ENCODE measurements at regions not wholly inside any gene's neighbourhood (a gene's known extent, or its start where the extent isn't known, plus 50 kb on each side); places are given as distances from the start of the nearest gene placed in this dataset.

DNA sequence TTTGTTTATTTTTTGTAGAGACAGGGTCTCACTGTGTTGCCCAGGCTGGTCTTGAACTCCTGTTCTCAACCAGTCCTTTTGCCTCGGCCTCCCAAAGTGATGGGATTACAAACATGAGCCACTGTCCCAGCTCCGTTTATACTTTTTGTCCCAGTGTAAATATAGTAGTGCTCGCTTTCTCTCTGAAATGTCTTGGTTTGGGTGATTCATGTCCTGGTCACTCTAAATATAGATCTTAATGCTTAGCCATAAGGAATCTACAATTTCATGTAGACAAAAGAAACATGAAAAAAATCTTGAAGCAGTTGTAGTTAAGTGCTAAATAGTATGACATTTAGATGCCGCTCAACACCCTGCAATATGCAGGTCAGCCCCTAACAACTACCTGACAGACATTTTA, 126.9 kb downstream of the KATNIP start:
- DNase-seq (no peak), ATAC-seq (replicated peaks in 1 of 2) (no peak)
- Mint-ChIP-seq H3K4me3 (no peak overlapping the region), H3K27ac (no peak overlapping the region), H3K36me3 (ENCODE audit: insufficient read depth in 2 of 2) (peaks cover 0 to 4% of the 10 kb centered on the region in 2 donors), H3K27me3 (ENCODE audit: low read depth) (no peaks in the 10 kb centered on the region), H3K9me3 (peaks cover 0 to 2% of the 10 kb centered on the region in 2 donors), H3K4me1 (ENCODE audit: low read depth) (no peaks in the 10 kb centered on the region)

DNA sequence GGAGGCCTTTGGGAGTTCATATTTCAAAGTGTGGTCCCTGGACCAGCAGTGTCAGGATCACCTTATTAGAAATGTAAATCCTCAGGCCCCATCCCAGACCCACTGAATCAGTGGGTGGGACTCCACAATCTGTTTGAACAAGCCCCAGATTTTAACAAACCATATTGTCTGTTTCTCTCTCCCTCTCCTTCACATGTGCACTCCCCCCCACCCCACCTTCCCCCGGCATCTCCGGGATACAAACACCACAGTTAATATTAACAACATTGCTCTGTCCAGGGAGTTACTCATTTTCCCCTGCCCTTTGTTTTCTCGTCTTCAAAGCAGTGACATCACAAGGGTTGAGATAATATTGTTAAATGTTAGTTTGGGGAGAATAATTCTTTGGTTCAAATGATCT, 127.3 kb downstream of the KATNIP start:
- ATAC-seq (replicated peaks in 1 of 2) (no peak), DNase-seq (no peak)
- no peak overlapping the region for H3K4me3 Mint-ChIP-seq
- H3K27ac Mint-ChIP-seq: no peak overlapping the region
- H3K27me3 Mint-ChIP-seq (ENCODE audit: low read depth): no peaks in the 10 kb centered on the region
- peaks cover 0 to 2% of the 10 kb centered on the region in 2 donors for H3K9me3 Mint-ChIP-seq
- H3K36me3 Mint-ChIP-seq (ENCODE audit: insufficient read depth in 2 of 2): peaks cover 0 to 4% of the 10 kb centered on the region in 2 donors
- H3K4me1 Mint-ChIP-seq (ENCODE audit: low read depth): no peaks in the 10 kb centered on the region

DNA sequence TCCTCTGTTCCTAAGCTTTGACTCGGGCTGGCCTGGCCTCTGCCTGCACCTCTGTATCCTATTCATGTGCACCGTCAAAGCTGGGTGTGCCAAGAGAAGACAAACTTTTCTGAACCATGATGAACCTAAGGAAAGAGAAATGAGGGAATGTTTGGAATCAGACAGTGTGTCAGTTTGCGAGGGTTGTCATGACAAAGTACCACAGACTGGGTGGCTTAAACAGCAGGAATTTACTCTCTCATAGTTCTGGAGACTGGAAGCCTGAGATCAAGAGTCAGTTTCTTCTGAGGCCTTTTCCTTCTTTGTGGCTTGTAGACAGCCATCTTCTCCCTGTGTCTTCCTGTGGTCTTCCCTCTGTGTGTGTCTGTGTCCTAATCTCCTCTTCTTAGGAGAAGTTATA, 129.0 kb downstream of the KATNIP start:
- Mint-ChIP-seq H3K27me3 (ENCODE audit: low read depth) (no peaks in the 10 kb centered on the region), H3K4me3 (no peak overlapping the region), H3K4me1 (ENCODE audit: low read depth) (no peaks in the 10 kb centered on the region)

DNA sequence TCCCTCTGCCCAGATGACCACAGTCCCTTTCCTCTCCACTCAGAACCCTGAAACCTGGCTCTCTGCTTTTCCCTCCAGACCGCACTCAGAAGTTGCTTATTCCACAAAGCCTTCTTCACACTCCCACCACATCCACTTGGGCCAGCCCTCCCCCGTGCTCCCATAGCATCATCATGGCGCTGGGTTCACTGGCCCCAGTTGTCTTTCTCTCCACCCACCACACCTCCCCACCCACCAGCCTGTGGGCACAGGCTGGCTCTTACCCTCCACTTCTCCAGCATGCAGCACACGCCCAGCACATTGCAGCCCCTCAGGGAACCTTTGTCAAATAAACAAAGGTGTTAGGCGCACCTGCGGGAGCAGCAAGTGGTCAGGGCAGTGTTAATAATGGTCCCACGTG, 130.0 kb downstream of the KATNIP start:
- ATAC-seq (replicated peaks in 1 of 2) (no peak), DNase-seq (no peak)
- Mint-ChIP-seq H3K4me1 (ENCODE audit: low read depth) (no peaks in the 10 kb centered on the region), H3K27ac (no peak overlapping the region), H3K27me3 (ENCODE audit: low read depth) (no peaks in the 10 kb centered on the region), H3K9me3 (peaks cover 0 to 1% of the 10 kb centered on the region in 2 donors), H3K4me3 (no peak overlapping the region), H3K36me3 (ENCODE audit: insufficient read depth in 2 of 2) (peaks cover 0 to 4% of the 10 kb centered on the region in 2 donors)

More for the DNA sequence above, 129.0 kb downstream of the KATNIP start:
- ATAC-seq (replicated peaks in 1 of 2) (no peak), DNase-seq (no peak)
- Mint-ChIP-seq H3K9me3 (peaks cover 0 to 2% of the 10 kb centered on the region in 2 donors), H3K36me3 (ENCODE audit: insufficient read depth in 2 of 2) (peaks cover 0 to 4% of the 10 kb centered on the region in 2 donors), H3K27ac (no peak overlapping the region)

DNA sequence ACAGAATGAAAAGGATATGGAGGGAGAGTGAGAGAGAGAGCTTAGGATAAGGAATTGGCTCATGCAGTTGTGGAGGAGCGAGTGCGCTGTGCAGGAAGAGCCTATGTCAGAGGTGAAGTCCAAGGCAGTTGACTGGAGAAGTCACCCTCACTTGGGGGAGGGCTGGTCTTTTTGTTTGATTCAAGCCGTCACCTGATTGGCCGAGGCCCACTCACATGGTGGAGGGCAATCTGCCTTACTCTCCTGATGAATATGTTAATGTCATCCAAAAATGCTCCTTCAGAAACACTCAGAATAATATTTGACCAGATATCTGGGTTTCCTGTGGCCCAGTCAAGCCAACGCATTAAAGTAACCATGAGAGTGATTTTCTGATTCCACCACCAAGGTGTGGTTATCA, 131.7 kb downstream of the KATNIP start:
- Mint-ChIP-seq H3K36me3 (ENCODE audit: insufficient read depth in 2 of 2) (peaks cover 0 to 4% of the 10 kb centered on the region in 2 donors), H3K4me1 (ENCODE audit: low read depth) (no peaks in the 10 kb centered on the region), H3K27me3 (ENCODE audit: low read depth) (no peaks in the 10 kb centered on the region), H3K4me3 (no peak overlapping the region), H3K9me3 (no peaks in the 10 kb centered on the region), H3K27ac (no peak overlapping the region)
- DNase-seq (no peak), ATAC-seq (replicated peaks in 1 of 2) (no peak)

DNA sequence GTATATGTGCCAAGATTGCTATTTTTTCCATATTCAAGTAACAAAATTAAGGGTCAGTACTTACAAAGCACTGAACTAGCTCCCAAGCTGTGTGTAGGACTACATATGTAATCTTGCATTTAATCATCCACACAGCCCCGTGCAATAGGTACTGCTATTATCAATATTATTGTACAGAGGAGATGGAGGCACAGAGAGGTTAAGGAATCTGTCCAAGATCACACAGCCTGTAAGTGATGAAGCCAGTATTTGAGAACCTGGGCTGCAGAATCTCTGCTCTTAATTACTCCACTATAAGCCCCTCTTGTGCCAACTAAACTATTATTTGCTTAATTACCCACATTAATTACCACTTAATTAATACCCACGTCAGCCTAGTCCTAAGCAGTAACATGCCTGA, 134.1 kb downstream of the KATNIP start:
- Mint-ChIP-seq H3K9me3 (no peaks in the 10 kb centered on the region), H3K27ac (no peak overlapping the region), H3K4me1 (ENCODE audit: low read depth) (no peaks in the 10 kb centered on the region), H3K4me3 (no peak overlapping the region), H3K27me3 (ENCODE audit: low read depth) (no peaks in the 10 kb centered on the region), H3K36me3 (ENCODE audit: insufficient read depth in 2 of 2) (peaks cover 0 to 4% of the 10 kb centered on the region in 2 donors)
- DNase-seq (no peak), ATAC-seq (replicated peaks in 1 of 2) (no peak)

DNA sequence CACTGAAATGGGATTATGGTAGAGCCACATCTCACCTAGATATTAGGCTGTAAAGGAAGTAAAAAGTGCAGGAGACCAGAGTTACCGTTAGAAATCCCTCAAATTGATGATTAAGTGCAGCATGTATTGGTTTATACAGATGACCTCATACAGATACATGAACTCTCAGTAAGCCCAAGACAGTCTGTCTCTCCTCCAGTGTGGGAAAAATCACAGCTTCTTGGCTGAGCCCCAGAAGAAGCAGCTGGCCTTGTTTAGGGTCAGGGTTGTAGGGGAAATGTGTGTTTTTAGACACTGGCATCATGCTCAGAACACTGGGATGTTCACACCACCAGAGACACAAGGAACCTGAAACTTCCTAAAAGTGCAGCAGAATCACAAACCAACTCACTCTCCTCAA, 135.9 kb downstream of the KATNIP start:
- Mint-ChIP-seq H3K36me3 (ENCODE audit: insufficient read depth in 2 of 2) (peaks cover 0 to 4% of the 10 kb centered on the region in 2 donors), H3K9me3 (no peaks in the 10 kb centered on the region), H3K27ac (no peak overlapping the region), H3K27me3 (ENCODE audit: low read depth) (no peaks in the 10 kb centered on the region), H3K4me1 (ENCODE audit: low read depth) (no peaks in the 10 kb centered on the region), H3K4me3 (no peak overlapping the region)
- DNase-seq: no peak
- no peak for ATAC-seq (replicated peaks in 1 of 2)

DNA sequence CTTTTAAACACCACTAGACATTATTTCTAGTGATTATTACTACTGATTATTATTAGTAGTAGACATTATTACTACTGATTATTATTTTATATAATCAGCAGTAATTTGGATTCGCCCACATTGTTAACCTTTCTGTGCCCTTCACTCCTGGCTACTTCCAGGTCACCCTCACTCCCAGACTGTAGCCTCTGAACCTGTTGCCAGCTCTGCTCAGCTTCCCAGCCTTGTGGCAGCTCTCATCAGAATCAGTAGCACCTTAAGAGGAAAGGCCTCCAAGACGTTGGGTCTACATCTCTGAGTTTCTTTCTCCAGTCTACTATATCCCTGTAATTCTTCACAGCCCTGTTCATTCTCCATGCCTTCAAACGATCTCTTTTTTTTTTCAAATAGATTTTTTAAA, 137.0 kb downstream of the KATNIP start:
- no peak for ATAC-seq (replicated peaks in 1 of 2)
- DNase-seq: no peak
- Mint-ChIP-seq H3K36me3 (ENCODE audit: insufficient read depth in 2 of 2) (no peaks in the 10 kb centered on the region), H3K4me1 (ENCODE audit: low read depth) (no peaks in the 10 kb centered on the region), H3K27ac (no peak overlapping the region), H3K9me3 (no peaks in the 10 kb centered on the region), H3K27me3 (ENCODE audit: low read depth) (no peaks in the 10 kb centered on the region), H3K4me3 (no peak overlapping the region)

DNA sequence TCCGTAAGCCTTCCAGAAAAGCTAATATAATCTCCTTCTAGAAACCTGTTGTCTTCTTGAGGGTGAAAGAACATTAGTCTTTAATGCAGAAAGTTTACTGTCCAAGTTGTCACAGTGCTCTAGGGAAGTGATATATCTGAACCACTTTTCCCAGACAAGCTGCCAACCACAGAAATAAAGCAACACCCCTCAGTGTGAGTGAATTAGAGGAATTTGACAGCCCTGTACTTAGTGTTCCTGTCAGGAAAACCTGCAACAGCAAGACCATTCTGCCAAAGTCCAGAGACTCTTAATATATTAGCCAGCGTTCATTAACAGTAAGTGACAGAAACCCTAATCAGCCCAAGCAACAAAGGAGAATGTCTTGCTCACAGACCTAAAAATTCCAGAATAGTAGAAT, 137.7 kb downstream of the KATNIP start:
- Mint-ChIP-seq H3K27ac (no peak overlapping the region), H3K36me3 (ENCODE audit: insufficient read depth in 2 of 2) (no peaks in the 10 kb centered on the region), H3K4me1 (ENCODE audit: low read depth) (no peaks in the 10 kb centered on the region), H3K27me3 (ENCODE audit: low read depth) (no peaks in the 10 kb centered on the region), H3K4me3 (no peak overlapping the region), H3K9me3 (no peaks in the 10 kb centered on the region)
- no peak for DNase-seq
- no peak for ATAC-seq (replicated peaks in 1 of 2)

DNA sequence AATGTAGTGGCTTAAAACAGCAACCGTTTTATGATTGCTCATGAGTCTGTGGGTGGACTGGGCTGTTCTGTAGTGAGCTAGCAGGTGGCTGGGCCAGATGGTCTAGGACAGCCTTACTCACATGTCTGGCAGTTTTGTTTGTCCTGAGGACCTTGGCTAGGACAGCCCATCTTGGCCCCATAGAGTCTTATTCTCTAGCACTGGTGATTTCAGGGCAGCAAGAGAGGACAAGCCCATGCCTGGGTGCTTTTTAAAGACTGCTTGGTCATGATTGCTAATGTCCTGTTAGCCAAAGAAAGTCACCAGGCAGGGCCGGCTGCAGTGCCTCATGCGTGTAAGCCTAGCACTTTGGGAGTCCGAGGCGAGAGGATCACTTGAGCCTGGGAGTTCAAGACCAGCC, 139.8 kb downstream of the KATNIP start:
- no peaks in the 10 kb centered on the region for H3K9me3 Mint-ChIP-seq
- H3K36me3 Mint-ChIP-seq (ENCODE audit: insufficient read depth in 2 of 2): no peaks in the 10 kb centered on the region
- H3K4me3 Mint-ChIP-seq: no peak overlapping the region
- no peak for DNase-seq
- no peak for ATAC-seq (replicated peaks in 1 of 2)
- H3K4me1 Mint-ChIP-seq (ENCODE audit: low read depth): no peaks in the 10 kb centered on the region
- no peak overlapping the region for H3K27ac Mint-ChIP-seq
- no peaks in the 10 kb centered on the region for H3K27me3 Mint-ChIP-seq (ENCODE audit: low read depth)

DNA sequence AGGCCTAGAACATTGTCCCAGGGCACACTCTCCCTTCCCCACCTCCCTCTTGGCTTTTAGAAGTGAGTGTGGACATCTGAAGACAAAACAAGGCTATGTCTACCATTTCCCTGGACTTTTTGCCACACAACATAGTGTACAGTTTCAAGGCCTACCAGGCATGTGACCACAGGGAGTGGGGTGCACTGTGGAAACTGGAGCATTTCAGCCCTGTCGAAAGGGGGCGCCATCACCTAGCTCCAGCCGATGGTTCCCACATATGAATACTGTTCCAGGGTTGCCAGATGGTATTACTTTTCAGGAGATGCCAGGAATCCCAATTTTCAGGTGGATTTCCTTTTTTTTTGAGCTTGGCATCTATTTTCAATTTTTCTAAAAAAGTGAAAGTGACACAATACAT, 140.7 kb downstream of the KATNIP start:
- no peaks in the 10 kb centered on the region for H3K4me1 Mint-ChIP-seq (ENCODE audit: low read depth)
- no peak overlapping the region for H3K4me3 Mint-ChIP-seq
- no peak for ATAC-seq (replicated peaks in 1 of 2)
- peak; percentile 8 to 11 for DNase-seq
- H3K27me3 Mint-ChIP-seq (ENCODE audit: low read depth): no peaks in the 10 kb centered on the region
- H3K36me3 Mint-ChIP-seq (ENCODE audit: insufficient read depth in 2 of 2): no peaks in the 10 kb centered on the region
- H3K27ac Mint-ChIP-seq: no peak overlapping the region
- no peaks in the 10 kb centered on the region for H3K9me3 Mint-ChIP-seq

DNA sequence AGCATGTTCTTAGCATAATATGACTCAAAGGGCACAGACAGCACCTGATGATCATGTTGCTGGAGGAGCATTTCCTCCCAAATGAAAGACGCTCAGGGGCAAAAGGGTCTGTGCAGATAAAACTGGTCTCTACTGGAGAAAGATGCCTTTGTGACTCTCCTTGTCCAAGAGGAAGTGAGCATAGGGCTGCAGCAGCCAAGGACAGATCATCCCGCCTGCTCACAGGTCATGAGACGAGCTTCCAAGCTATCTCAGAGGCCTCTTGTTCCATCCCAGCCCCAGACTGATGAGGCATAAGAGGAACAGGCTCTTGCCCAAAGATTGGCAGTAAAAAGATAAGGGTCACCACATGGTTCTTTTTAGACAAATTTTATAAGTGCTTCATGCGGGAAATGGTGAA, 141.8 kb downstream of the KATNIP start:
- H3K4me3 Mint-ChIP-seq: no peak overlapping the region
- ATAC-seq (replicated peaks in 1 of 2) (no peak), DNase-seq (no peak)
- no peaks in the 10 kb centered on the region for H3K4me1 Mint-ChIP-seq (ENCODE audit: low read depth)
- H3K27me3 Mint-ChIP-seq (ENCODE audit: low read depth): no peaks in the 10 kb centered on the region
- no peaks in the 10 kb centered on the region for H3K9me3 Mint-ChIP-seq
- H3K27ac Mint-ChIP-seq: no peak overlapping the region
- no peaks in the 10 kb centered on the region for H3K36me3 Mint-ChIP-seq (ENCODE audit: insufficient read depth in 2 of 2)

DNA sequence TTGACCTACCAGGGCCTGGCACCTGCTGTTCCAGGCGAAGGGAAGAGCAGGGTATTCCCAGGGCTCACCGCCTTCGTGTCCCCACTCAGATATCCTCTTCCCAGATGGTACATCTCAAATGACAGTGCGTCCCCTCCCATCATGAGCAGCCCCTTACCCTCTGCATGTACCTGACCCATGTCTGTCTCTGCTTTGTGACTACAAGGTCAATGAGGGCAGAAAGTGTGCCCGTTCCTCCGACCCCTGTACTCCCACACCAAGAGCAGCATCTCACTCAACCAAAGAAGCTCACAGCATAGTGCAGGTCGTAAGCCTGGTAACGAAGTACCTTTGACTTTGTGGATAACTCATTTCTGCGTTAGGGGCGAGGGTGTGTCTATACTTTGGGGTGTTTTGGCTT, 142.6 kb downstream of the KATNIP start:
- DNase-seq: no peak
- H3K27ac Mint-ChIP-seq: no peak overlapping the region
- H3K27me3 Mint-ChIP-seq (ENCODE audit: low read depth): no peaks in the 10 kb centered on the region
- H3K9me3 Mint-ChIP-seq: no peaks in the 10 kb centered on the region
- no peak overlapping the region for H3K4me3 Mint-ChIP-seq
- no peak for ATAC-seq (replicated peaks in 1 of 2)
- H3K4me1 Mint-ChIP-seq (ENCODE audit: low read depth): no peaks in the 10 kb centered on the region
- H3K36me3 Mint-ChIP-seq (ENCODE audit: insufficient read depth in 2 of 2): no peaks in the 10 kb centered on the region

DNA sequence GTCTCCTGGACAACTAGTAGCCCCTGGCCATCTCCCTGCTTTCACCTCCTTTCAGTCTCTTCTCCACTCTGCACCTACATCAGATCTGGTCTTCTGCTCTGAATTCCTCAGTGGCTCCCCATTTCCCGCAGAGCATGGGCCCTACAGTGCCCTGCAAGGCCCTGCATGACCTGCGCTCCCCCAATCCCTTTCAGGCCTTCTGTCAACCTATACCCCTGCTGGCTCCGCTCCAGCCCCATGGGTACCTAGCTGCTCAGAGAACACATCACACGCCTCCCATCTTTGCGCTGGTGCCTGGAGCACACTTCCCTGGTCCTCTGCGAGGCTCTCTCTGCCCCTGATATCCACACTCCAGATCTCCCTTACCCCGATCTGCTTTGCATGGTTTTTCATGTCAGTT, 145.2 kb downstream of the KATNIP start:
- Mint-ChIP-seq H3K9me3 (no peaks in the 10 kb centered on the region), H3K36me3 (ENCODE audit: insufficient read depth in 2 of 2) (no peaks in the 10 kb centered on the region), H3K4me3 (no peak overlapping the region), H3K4me1 (ENCODE audit: low read depth) (no peaks in the 10 kb centered on the region), H3K27me3 (ENCODE audit: low read depth) (no peaks in the 10 kb centered on the region), H3K27ac (no peak overlapping the region)
- ATAC-seq (replicated peaks in 1 of 2) (no peak), DNase-seq (no peak)
